ENCODE measurements at regions not wholly inside any gene's neighbourhood (a gene's known extent, or its start where the extent isn't known, plus 50 kb on each side); places are given as distances from the start of the nearest gene placed in this dataset.

DNA sequence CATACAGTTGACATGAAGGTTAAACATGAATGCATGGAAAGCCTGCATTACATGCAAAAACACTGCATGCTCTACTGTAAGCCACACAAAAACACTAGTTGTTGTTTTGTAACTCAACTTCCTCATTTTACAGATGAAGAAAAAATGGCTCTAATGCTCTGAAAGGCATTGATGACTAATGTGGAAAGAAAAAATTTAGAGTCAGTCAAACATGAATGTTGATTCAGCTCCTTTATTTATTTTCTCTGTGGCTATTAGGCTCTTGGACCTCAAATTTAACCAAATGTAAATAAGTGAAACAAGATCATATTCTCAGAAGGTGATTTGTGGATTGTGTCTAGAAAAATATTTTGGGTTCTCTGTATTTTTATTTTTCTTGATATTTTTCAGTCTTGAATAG lies 336.7 kb upstream of the ZNF717 start:
- Mint-ChIP-seq H3K4me1 (ENCODE audit: low read depth, unreplicated experiment) (peaks cover 7% of the 10 kb centered on the region), H3K27me3 (ENCODE audit: insufficient read depth, unreplicated experiment) (no peaks in the 10 kb centered on the region), H3K36me3 (ENCODE audit: insufficient read depth, unreplicated experiment) (no peaks in the 10 kb centered on the region), H3K9me3 (ENCODE audit: unreplicated experiment) (no peaks in the 10 kb centered on the region), H3K4me3 (ENCODE audit: unreplicated experiment) (no peak overlapping the region), H3K27ac (ENCODE audit: unreplicated experiment) (no peak overlapping the region)
- Histone ChIP-seq H3K36me3 (ENCODE audit: control insufficient read depth, insufficient read depth, low read length) (no peaks in the 10 kb centered on the region), H3K4me3 (ENCODE audit: low read depth, low read length) (no peak overlapping the region), H3K9me3 (0 out of 2 replicates have a peak, but pooled peaks cover 3% of the 10 kb centered on the region), H3K4me1 (peaks cover 12% of the 10 kb centered on the region), H3K27me3 (replicated peaks; ENCODE audit: control insufficient read depth, insufficient read depth, low read length) (no peaks in the 10 kb centered on the region)
- TF ChIP-seq, protein P1, sequence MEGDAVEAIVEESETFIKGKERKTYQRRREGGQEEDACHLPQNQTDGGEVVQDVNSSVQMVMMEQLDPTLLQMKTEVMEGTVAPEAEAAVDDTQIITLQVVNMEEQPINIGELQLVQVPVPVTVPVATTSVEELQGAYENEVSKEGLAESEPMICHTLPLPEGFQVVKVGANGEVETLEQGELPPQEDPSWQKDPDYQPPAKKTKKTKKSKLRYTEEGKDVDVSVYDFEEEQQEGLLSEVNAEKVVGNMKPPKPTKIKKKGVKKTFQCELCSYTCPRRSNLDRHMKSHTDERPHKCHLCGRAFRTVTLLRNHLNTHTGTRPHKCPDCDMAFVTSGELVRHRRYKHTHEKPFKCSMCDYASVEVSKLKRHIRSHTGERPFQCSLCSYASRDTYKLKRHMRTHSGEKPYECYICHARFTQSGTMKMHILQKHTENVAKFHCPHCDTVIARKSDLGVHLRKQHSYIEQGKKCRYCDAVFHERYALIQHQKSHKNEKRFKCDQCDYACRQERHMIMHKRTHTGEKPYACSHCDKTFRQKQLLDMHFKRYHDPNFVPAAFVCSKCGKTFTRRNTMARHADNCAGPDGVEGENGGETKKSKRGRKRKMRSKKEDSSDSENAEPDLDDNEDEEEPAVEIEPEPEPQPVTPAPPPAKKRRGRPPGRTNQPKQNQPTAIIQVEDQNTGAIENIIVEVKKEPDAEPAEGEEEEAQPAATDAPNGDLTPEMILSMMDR (IDR thresholded peaks at IDR 0.05; ENCODE audit: insufficient read depth in 1 of 2, low read depth in 1 of 2, low read length in 1 of 2, severe bottlenecking in 1 of 2, unreplicated experiment in 1 of 2): no peak
- no peak for DNase-seq
- intact Hi-C loops (cut with micrococcal nuclease; ENCODE audit: unreplicated experiment): no loop called here
- POLR2A ChIA-PET: no interaction called here
- CTCF ChIA-PET: no interaction called here
- BruUV-seq (replicated peaks): no TSS peak

DNA sequence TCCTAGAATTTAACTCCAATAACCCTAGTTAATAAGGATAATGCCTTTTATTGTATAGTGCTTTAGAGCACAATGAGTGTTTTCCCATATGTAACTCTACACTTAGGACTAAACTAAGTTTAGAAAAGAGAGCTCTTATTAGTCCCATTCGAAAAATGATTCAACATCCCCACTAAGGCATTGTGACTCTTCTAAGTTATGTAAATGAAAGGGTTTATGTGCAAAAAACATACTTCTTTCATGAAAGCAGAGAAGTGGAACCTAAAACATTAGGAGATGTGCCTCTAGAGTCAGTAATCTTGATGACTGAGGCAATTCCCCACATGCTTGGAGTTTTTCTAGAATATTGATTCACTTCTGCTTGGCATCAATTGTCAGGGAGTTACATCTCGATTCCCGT lies 344.1 kb upstream of the ZNF717 start:
- no peaks in the 10 kb centered on the region for H3K36me3 ChIP-seq (ENCODE audit: control insufficient read depth, insufficient read depth, low read length)
- intact Hi-C loops (cut with micrococcal nuclease; ENCODE audit: unreplicated experiment): no loop called here
- no peaks in the 10 kb centered on the region for H3K9me3 ChIP-seq
- no peak overlapping the region for H3K27ac Mint-ChIP-seq (ENCODE audit: unreplicated experiment)
- no peak for DNase-seq
- no peaks in the 10 kb centered on the region for H3K4me1 ChIP-seq
- no peak overlapping the region for H3K4me3 ChIP-seq (ENCODE audit: low read depth, low read length)
- H3K4me3 Mint-ChIP-seq (ENCODE audit: unreplicated experiment): no peak overlapping the region
- H3K4me1 Mint-ChIP-seq (ENCODE audit: low read depth, unreplicated experiment): no peaks in the 10 kb centered on the region
- TF ChIP-seq, protein P1 (IDR thresholded peaks at IDR 0.05; ENCODE audit: insufficient read depth in 1 of 2, low read depth in 1 of 2, low read length in 1 of 2, severe bottlenecking in 1 of 2, unreplicated experiment in 1 of 2): no peak
- H3K27me3 ChIP-seq (replicated peaks; ENCODE audit: control insufficient read depth, insufficient read depth, low read length): no peaks in the 10 kb centered on the region
- POLR2A ChIA-PET: interaction anchor here (0.6 kb wide), 1 partner anchor 1155 kb away, joined by 4 read pairs; no protein-coding TSS in a partner anchor
- CTCF ChIA-PET: no interaction called here
- no peaks in the 10 kb centered on the region for H3K27me3 Mint-ChIP-seq (ENCODE audit: insufficient read depth, unreplicated experiment)
- no peaks in the 10 kb centered on the region for H3K9me3 Mint-ChIP-seq (ENCODE audit: unreplicated experiment)
- no TSS peak for BruUV-seq (replicated peaks)
- H3K36me3 Mint-ChIP-seq (ENCODE audit: insufficient read depth, unreplicated experiment): no peaks in the 10 kb centered on the region

DNA sequence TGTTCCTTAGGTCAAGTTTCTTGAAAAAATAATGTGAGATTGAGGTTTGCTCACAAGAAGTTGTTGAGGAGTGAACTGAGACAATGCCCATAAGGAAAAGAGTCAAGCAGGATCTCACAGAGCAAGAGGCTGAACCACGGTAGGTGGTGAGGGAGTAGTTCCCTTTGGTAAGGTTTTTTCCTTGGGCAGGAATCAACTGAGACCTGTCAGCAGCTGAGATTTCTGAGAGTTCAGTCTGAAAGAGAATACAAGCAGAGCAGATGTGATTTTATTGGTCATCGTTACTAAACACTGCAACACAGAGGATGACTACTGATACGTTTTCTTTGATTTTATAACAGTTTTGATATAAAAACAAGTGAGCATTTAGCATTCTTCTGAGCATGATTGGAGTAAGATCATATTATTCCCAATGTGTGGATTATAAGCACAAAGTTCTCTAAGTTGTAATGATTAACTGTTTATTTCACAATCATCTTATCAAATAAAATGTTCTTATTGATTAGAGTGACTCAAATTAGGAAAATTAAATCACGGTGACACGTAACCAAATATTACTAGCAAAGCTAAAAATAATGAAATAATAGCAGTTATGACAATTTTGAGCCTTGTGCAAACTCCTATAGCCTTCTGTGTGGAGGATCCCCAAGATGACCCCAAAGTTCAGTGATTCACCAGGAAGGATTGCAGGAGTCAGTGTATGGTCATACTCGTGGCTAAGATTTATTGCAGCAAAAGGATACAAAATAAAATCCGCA lies 346.2 kb upstream of the ZNF717 start:
- no peak for DNase-seq
- BruUV-seq (replicated peaks): no TSS peak
- intact Hi-C loops (cut with micrococcal nuclease; ENCODE audit: unreplicated experiment): no loop called here
- Histone ChIP-seq H3K4me3 (ENCODE audit: low read depth, low read length) (no peak overlapping the region), H3K4me1 (no peaks in the 10 kb centered on the region), H3K9me3 (no peaks in the 10 kb centered on the region), H3K36me3 (ENCODE audit: control insufficient read depth, insufficient read depth, low read length) (no peaks in the 10 kb centered on the region), H3K27me3 (replicated peaks; ENCODE audit: control insufficient read depth, insufficient read depth, low read length) (no peaks in the 10 kb centered on the region)
- Mint-ChIP-seq H3K36me3 (ENCODE audit: insufficient read depth, unreplicated experiment) (no peaks in the 10 kb centered on the region), H3K9me3 (ENCODE audit: unreplicated experiment) (no peaks in the 10 kb centered on the region), H3K27ac (ENCODE audit: unreplicated experiment) (no peak overlapping the region), H3K4me3 (ENCODE audit: unreplicated experiment) (no peak overlapping the region), H3K27me3 (ENCODE audit: insufficient read depth, unreplicated experiment) (no peaks in the 10 kb centered on the region), H3K4me1 (ENCODE audit: low read depth, unreplicated experiment) (no peaks in the 10 kb centered on the region)
- ChIA-PET POLR2A (no interaction called here), CTCF (no interaction called here)
- TF ChIP-seq, protein P1 (IDR thresholded peaks at IDR 0.05; ENCODE audit: insufficient read depth in 1 of 2, low read depth in 1 of 2, low read length in 1 of 2, severe bottlenecking in 1 of 2, unreplicated experiment in 1 of 2): no peak

Data from Caco-2 (cell line).